GM18868 (cell line): ENCODE measurements at regions not wholly inside any gene's neighbourhood (a gene's known extent, or its start where the extent isn't known, plus 50 kb on each side); places are given as distances from the start of the nearest gene placed in this dataset.
"Not testable (repeated sequence)": the region's sequence is repeated elsewhere in the genome, so short reads cannot be mapped to it uniquely, and the experiment has no call there.

ENCODE experiments used
- ATAC-seq: cut with Tn5 transposase; IDR thresholded peaks from one replicate; pipeline ENCODE4 v1.9.1; 2021; ENCODE audit warnings: mild to moderate bottlenecking, moderate library complexity; ENCODE audit not compliant: unreplicated experiment

GRCh38 chr11:43194459-43194858, 117.3 kb upstream of the API5 start:
- not testable (repeated sequence) for ATAC-seq

DNA sequence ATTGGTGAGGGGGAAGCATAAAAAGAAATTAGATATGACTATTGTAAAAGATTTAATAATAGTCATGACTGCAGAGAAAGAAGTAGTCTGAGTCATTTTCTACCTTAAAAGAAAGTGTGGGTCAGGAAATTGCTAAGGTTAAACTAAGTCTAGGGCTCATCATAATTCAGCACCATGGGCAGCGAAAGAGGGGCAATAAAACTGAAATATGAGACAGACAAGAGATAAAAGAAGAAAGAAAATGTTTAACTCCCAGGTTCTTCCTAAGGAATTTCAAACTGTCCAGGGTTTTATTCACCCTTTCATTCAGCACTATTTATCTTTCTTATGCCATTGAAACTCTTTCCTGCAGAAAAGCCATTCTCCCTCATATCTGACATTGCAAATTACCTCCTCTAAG, 114.4 kb upstream of the API5 start:
- ATAC-seq = no peak

- ATAC-seq = no peak
These were observed 111.8 kb upstream of the API5 start for GRCh38 chr11:43200031-43200430.

GRCh38 chr11:43212279-43212678, 99.5 kb upstream of the API5 start:
- no peak for ATAC-seq

DNA sequence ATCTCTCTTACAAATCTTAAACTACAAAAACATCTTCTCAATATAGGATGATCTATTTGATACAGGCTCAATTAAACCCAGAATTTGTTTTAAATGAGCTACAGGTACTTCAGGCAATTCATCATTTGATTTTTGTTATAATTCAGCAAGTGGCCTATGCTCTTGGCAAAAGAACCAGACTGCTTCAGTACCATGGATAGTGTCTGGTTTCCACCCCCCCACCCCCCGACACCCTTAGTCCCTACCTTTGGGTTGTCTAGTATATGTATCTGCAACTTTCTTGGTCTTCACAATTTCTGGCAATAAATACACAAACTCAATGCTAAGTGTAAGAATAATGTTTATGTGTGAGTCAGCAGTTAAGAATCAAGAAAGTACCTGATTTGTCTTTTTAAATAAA, 97.3 kb upstream of the API5 start:
- ATAC-seq = no peak

GRCh38 chr11:43217849-43218248, 93.9 kb upstream of the API5 start:
- ATAC-seq = no peak

DNA sequence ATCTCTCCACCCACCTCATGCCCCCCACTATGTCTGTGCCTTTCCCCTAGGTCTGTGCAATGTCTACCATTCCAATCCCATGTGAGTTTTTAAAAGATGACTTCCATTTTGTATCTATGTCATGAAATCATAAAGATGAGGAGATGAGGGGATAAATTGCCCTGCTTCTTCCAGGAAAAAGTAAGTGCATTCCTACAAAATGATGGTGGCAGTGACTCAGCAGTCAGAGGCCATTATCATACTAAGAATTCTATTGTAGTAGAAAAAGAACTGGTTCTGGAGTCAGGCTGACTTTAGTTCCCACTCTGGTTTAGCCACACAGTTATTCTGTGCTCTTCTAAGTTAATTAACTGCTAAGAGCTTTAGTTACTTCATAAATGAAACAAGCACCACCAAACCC, 89.6 kb upstream of the API5 start:
- no peak for ATAC-seq

DNA sequence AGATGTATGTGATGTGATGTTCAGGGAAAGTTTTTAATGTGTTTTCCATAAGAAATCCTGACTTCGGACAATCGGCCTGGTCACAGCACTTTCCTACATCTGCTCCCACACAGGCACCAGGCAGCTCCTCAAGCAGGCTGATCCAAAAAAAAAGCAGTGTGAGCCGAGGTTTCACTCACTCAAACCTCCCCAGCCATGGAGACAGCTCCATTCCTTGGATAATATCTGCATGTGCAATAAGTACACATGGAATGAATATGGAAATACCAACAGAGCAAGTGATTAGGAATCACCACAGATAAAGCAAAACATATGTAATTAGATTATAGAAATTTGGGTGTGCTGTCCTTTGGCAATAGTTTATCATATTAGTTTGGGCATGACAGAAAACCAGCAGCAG, 88.8 kb upstream of the API5 start:
- no peak for ATAC-seq

GRCh38 chr11:43234881-43235280, 76.9 kb upstream of the API5 start:
- no peak for ATAC-seq

GRCh38 chr11:43238341-43238740, 73.5 kb upstream of the API5 start:
- ATAC-seq = no peak

DNA sequence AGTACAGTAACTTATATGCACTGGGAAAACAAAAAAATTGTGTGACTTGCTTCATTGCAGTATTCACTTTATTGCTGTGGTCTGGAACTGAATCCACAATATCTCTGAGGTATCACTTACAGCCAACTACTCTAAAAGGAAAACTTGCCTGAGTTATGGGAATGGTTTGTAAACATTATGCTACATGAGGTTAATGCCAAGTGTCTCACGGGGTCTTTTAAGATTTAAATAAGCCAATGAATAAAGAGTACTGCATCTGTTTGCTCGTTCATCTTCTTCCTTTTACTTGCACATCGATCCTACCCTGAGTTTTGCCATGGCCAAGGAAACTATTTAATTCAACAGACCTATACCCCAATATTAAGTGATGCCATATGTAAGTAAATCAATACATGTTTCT, 72.0 kb upstream of the API5 start:
- ATAC-seq = no peak

DNA sequence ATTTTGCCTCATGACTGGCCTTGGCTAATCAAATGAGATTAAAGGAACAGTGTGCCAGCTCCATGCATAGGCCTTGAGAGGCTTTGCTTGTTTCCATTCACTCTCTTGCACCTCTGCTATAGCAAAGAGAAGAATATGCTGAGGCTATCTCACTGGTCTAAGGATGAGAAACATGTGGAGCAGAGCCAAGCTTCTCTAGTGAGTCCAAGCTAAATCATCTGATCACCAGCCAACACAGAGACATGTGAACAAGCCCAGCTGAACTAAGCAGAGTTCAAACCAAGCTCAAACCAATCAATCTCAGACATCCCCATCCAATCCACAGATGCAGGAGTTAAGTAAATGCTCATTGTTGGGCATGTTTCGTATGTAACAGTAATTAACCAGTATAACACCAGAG, 69.4 kb upstream of the API5 start:
- ATAC-seq = no peak

GRCh38 chr11:43243927-43244326, 67.9 kb upstream of the API5 start:
- no peak for ATAC-seq

GRCh38 chr11:43245466-43245865, 66.3 kb upstream of the API5 start:
- ATAC-seq = no peak

DNA sequence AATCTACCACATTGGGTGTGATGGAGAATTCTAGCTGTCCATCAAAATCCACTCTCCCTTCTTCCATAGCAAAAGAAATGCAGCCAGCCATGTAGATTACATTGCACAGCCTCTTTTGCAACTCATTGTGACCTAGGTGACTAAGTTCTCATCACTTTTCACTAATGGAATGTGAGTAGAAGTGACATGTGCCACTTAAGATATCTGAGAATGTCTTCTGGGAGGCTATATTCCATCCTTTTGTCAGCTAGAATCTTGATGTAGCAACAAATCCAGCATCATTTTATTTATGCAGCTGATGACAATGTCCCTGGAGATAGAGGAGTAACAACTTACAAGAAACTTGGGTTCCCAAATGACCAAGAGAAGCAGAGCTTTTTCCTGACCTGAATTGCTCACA, 61.5 kb upstream of the API5 start:
- no peak for ATAC-seq

- ATAC-seq = no peak
These were observed 50.0 kb upstream of the API5 start for GRCh38 chr11:43261775-43262174.
